HG02852 (cell line): ENCODE measurements at regions not wholly inside any gene's neighbourhood (a gene's known extent, or its start where the extent isn't known, plus 50 kb on each side); places are given as distances from the start of the nearest gene placed in this dataset.

Experiments
- ATAC-seq: cut with Tn5 transposase; IDR thresholded peaks from one replicate; pipeline ENCODE4 v1.9.1; 2021; ENCODE audit warnings: mild to moderate bottlenecking, moderate library complexity; ENCODE audit not compliant: unreplicated experiment

- ATAC-seq, result no peak
Observed at GRCh38 chr3:181855825-181856224, 144.1 kb downstream of the SOX2 start.

- no peak for ATAC-seq
Observed at GRCh38 chr3:181859518-181859917, 147.8 kb downstream of the SOX2 start.

- no peak for ATAC-seq
Observed at GRCh38 chr3:181860235-181860634, 148.5 kb downstream of the SOX2 start.

GRCh38 chr3:181862502-181862901, 150.8 kb downstream of the SOX2 start:
- no peak for ATAC-seq

GRCh38 chr3:181868576-181869082, 156.9 kb downstream of the SOX2 start:
- no peak for ATAC-seq

- no peak for ATAC-seq
Observed at GRCh38 chr3:181872887-181873286, 161.2 kb downstream of the SOX2 start.

GRCh38 chr3:181879926-181880325, 168.2 kb downstream of the SOX2 start:
- ATAC-seq, result no peak

GRCh38 chr3:181880331-181880730, 168.6 kb downstream of the SOX2 start:
- no peak for ATAC-seq

- no peak for ATAC-seq
Observed at GRCh38 chr3:181881749-181882148, 170.0 kb downstream of the SOX2 start.

- ATAC-seq, result no peak
Observed at GRCh38 chr3:181885868-181886630, 174.3 kb downstream of the SOX2 start.

- no peak for ATAC-seq
Observed at GRCh38 chr3:181886676-181887075, 175.0 kb downstream of the SOX2 start.

- ATAC-seq, result no peak
Observed at GRCh38 chr3:181887685-181888084, 176.0 kb downstream of the SOX2 start.

GRCh38 chr3:181888234-181888633, 176.5 kb downstream of the SOX2 start:
- ATAC-seq, result no peak

GRCh38 chr3:181892848-181893247, 181.1 kb downstream of the SOX2 start:
- ATAC-seq, result no peak

GRCh38 chr3:181896605-181897004, 184.9 kb downstream of the SOX2 start:
- peak; percentile 23 for ATAC-seq

GRCh38 chr3:181899702-181900101, 188.0 kb downstream of the SOX2 start:
- ATAC-seq, result peak; percentile 53

GRCh38 chr3:181901626-181902025, 189.9 kb downstream of the SOX2 start:
- ATAC-seq, result no peak

GRCh38 chr3:181906338-181906737, 194.6 kb downstream of the SOX2 start:
- ATAC-seq, result peak; percentile 68

GRCh38 chr3:181909241-181909640, 197.5 kb downstream of the SOX2 start:
- ATAC-seq, result no peak

GRCh38 chr3:181912384-181912783, 200.7 kb downstream of the SOX2 start:
- peak; percentile 65 for ATAC-seq

- no peak for ATAC-seq
Observed at GRCh38 chr3:181913254-181913653, 201.5 kb downstream of the SOX2 start.

- ATAC-seq, result no peak
Observed at GRCh38 chr3:181915551-181915950, 203.8 kb downstream of the SOX2 start.

- ATAC-seq, result no peak
Observed at GRCh38 chr3:181916013-181916412, 204.3 kb downstream of the SOX2 start.
